GM12864 (cell line): ENCODE measurements at regions not wholly inside any gene's neighbourhood (a gene's known extent, or its start where the extent isn't known, plus 50 kb on each side); places are given as distances from the start of the nearest gene placed in this dataset.

Experiments
- DNase-seq: peaks from one replicate; pipeline ENCODE4 v3.0.0-alpha.2; 2011; ENCODE audit warnings: low read depth
- H3K4me3 ChIP-seq: 2 replicates; pipeline ENCODE4 v1.5.1; 2011; ENCODE audit warnings: mild to moderate bottlenecking, low read depth, low read length, control low read depth
- CTCF ChIP-seq: IDR thresholded peaks from 2 replicates; pipeline ENCODE4 v1.5.1; 2011; ENCODE audit warnings: low read depth, mild to moderate bottlenecking, moderate library complexity, low read length, control low read depth, inconsistent platforms; ENCODE audit errors: missing control alignments

- H3K4me3 ChIP-seq, result no peak overlapping the region
- no peak for DNase-seq
- no peak for TF ChIP-seq CTCF
These were observed 799.0 kb downstream of the DCDC2C start for GRCh38 chr2:4502230-4502843.

- TF ChIP-seq CTCF, result no peak
- no peak overlapping the region for H3K4me3 ChIP-seq
- DNase-seq, result no peak
These were observed 804.3 kb downstream of the DCDC2C start for GRCh38 chr2:4507661-4508060.

GRCh38 chr2:4515871-4516761, 812.7 kb downstream of the DCDC2C start:
- no peak for TF ChIP-seq CTCF
- H3K4me3 ChIP-seq, result no peak overlapping the region
- DNase-seq, result no peak

- DNase-seq, result no peak
These were observed 815.2 kb downstream of the DCDC2C start for GRCh38 chr2:4518596-4518995.

GRCh38 chr2:4522498-4523421, 819.4 kb downstream of the DCDC2C start:
- no peak overlapping the region for H3K4me3 ChIP-seq
- no peak for TF ChIP-seq CTCF
- no peak for DNase-seq

More at GRCh38 chr2:4518596-4518995, 815.2 kb downstream of the DCDC2C start:
- no peak for TF ChIP-seq CTCF
- H3K4me3 ChIP-seq, result no peak overlapping the region

- no peak for TF ChIP-seq CTCF
- H3K4me3 ChIP-seq, result no peak overlapping the region
- no peak for DNase-seq
These were observed 824.0 kb downstream of the DCDC2C start for GRCh38 chr2:4527416-4527815.
